Chondrocyte (in vitro differentiated cells): ENCODE measurements at regions not wholly inside any gene's neighbourhood (a gene's known extent, or its start where the extent isn't known, plus 50 kb on each side); places are given as distances from the start of the nearest gene placed in this dataset.

Experiments used
- DNase-seq: peaks from one replicate; pipeline ENCODE4 v3.0.0; 2021; ENCODE audit warnings: mixed read lengths, low spot score
- H3K27ac Mint-ChIP-seq: one replicate; pipeline ENCODE4 v1.8.0; 2021; ENCODE audit warnings: mild to moderate bottlenecking, moderate library complexity, mixed read lengths; ENCODE audit not compliant: unreplicated experiment
- H3K27me3 Mint-ChIP-seq: 2 replicates; pipeline ENCODE4 v1.8.0; 2021; ENCODE audit warnings: low read depth, mixed read lengths
- H3K36me3 Mint-ChIP-seq: 2 replicates; pipeline ENCODE4 v1.8.0; 2021; ENCODE audit warnings: low read depth, mixed read lengths
- H3K4me1 Mint-ChIP-seq: 2 replicates; pipeline ENCODE4 v1.8.0; 2021; ENCODE audit warnings: low read depth, mild to moderate bottlenecking, mixed read lengths
- H3K4me3 Mint-ChIP-seq: one replicate; pipeline ENCODE4 v1.8.0; 2021; ENCODE audit warnings: mild to moderate bottlenecking, moderate library complexity, mixed read lengths; ENCODE audit not compliant: unreplicated experiment
- H3K9me3 Mint-ChIP-seq: 2 replicates; pipeline ENCODE4 v1.8.0; 2021; ENCODE audit warnings: low read depth, mixed read lengths
- TF ChIP-seq, protein P1 (sequence below): fragments of 200-600 bp; sonication (generic); IDR thresholded peaks from 2 replicates; pipeline ENCODE4 v1.5.0; 2021; ENCODE audit warnings: antibody characterized with exemption, mild to moderate bottlenecking, moderate library complexity

DNA sequence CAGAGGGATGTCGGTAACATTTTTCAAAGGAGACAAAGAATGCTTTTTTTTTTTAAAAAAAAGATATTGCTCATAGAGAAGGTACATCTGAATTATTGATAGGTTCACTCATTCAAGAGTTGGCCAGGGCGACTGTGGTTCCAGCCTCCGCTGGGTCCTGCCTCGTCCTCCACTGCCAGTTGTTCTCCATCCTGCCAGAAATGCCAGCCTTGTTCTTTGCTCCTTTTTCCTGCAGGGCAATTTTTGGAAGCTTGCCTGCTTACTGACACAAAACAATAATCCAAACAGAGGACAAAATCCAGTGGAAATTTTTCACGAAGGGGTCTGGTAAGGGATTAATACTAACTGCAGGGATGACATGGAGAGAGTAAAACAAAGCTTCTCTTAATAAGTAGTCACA, 1113.0 kb downstream of the CBLN2 start:
- no peak for DNase-seq
- H3K4me1 Mint-ChIP-seq: no peaks in the 10 kb centered on the region
- no peaks in the 10 kb centered on the region for H3K27me3 Mint-ChIP-seq
- no peaks in the 10 kb centered on the region for H3K36me3 Mint-ChIP-seq
- peaks cover 2% of the 10 kb centered on the region for H3K9me3 Mint-ChIP-seq
- TF ChIP-seq, protein P1, sequence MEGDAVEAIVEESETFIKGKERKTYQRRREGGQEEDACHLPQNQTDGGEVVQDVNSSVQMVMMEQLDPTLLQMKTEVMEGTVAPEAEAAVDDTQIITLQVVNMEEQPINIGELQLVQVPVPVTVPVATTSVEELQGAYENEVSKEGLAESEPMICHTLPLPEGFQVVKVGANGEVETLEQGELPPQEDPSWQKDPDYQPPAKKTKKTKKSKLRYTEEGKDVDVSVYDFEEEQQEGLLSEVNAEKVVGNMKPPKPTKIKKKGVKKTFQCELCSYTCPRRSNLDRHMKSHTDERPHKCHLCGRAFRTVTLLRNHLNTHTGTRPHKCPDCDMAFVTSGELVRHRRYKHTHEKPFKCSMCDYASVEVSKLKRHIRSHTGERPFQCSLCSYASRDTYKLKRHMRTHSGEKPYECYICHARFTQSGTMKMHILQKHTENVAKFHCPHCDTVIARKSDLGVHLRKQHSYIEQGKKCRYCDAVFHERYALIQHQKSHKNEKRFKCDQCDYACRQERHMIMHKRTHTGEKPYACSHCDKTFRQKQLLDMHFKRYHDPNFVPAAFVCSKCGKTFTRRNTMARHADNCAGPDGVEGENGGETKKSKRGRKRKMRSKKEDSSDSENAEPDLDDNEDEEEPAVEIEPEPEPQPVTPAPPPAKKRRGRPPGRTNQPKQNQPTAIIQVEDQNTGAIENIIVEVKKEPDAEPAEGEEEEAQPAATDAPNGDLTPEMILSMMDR: no peak
- no peak overlapping the region for H3K4me3 Mint-ChIP-seq
- H3K27ac Mint-ChIP-seq: no peak overlapping the region

- no peaks in the 10 kb centered on the region for H3K4me1 Mint-ChIP-seq
- no peaks in the 10 kb centered on the region for H3K27me3 Mint-ChIP-seq
- no peaks in the 10 kb centered on the region for H3K36me3 Mint-ChIP-seq
- peaks cover 8% of the 10 kb centered on the region for H3K9me3 Mint-ChIP-seq
- H3K27ac Mint-ChIP-seq: no peak overlapping the region
- no peak overlapping the region for H3K4me3 Mint-ChIP-seq
- no peak for DNase-seq
- TF ChIP-seq, protein P1: peak; percentile 41
Observed at GRCh38 chr18:71426441-71426840, 1117.7 kb downstream of the CBLN2 start.

GRCh38 chr18:71405169-71405809, 1116.4 kb downstream of the SOCS6 start:
- Mint-ChIP-seq H3K27ac (no peak overlapping the region), H3K27me3 (peaks cover 3% of the 10 kb centered on the region), H3K4me3 (no peak overlapping the region), H3K9me3 (peaks cover 2% of the 10 kb centered on the region), H3K36me3 (no peaks in the 10 kb centered on the region), H3K4me1 (no peaks in the 10 kb centered on the region)
- no peak for DNase-seq
- TF ChIP-seq, protein P1: no peak

- Mint-ChIP-seq H3K27ac (no peak overlapping the region), H3K4me1 (no peaks in the 10 kb centered on the region), H3K27me3 (peaks cover 5% of the 10 kb centered on the region), H3K4me3 (no peak overlapping the region), H3K36me3 (no peaks in the 10 kb centered on the region), H3K9me3 (no peaks in the 10 kb centered on the region)
- TF ChIP-seq, protein P1: no peak
- DNase-seq: no peak
Observed at GRCh38 chr18:71403501-71403900, 1114.7 kb downstream of the SOCS6 start.

GRCh38 chr18:71398531-71398930, 1109.7 kb downstream of the SOCS6 start:
- peaks cover 3% of the 10 kb centered on the region for H3K27me3 Mint-ChIP-seq
- TF ChIP-seq, protein P1: peak; percentile 9
- no peaks in the 10 kb centered on the region for H3K9me3 Mint-ChIP-seq
- no peaks in the 10 kb centered on the region for H3K36me3 Mint-ChIP-seq
- H3K4me3 Mint-ChIP-seq: no peak overlapping the region
- H3K27ac Mint-ChIP-seq: no peak overlapping the region
- H3K4me1 Mint-ChIP-seq: no peaks in the 10 kb centered on the region
- DNase-seq: no peak
